H1 (cell line): ENCODE measurements at regions not wholly inside any gene's neighbourhood (a gene's known extent, or its start where the extent isn't known, plus 50 kb on each side); places are given as distances from the start of the nearest gene placed in this dataset.

Source experiments
- CTCF ChIA-PET: fragments of 300-600 bp; sonication (Branson Sonifier 250); formaldehyde crosslinking; loops from one replicate; lab custom pipeline; 2021; ENCODE audit not compliant: partially characterized antibody; lab: Charles Lee
- POLR2A ChIA-PET: fragments of 300-600 bp; sonication (Branson Sonifier 250); formaldehyde crosslinking; loops from one replicate; lab custom pipeline; 2021; ENCODE audit warnings: inconsistent platforms; ENCODE audit not compliant: partially characterized antibody; lab: Charles Lee
- DNase-seq, 2 experiments: peaks; one replicate each; pipeline versions ENCODE4 v3.0.0 to v3.0.0-alpha.2; 2010 to 2022; ENCODE audit warnings: low spot score in 2 of 2, low read depth in 1 of 2, mixed read lengths in 1 of 2
- FAIRE-seq: peaks from 2 replicates; lab custom pipeline; 2011; peaks lifted over from hg19 to GRCh38; lab: Jason Lieb, UNC
- H2AFZ ChIP-seq: 2 replicates; pipeline ENCODE4 v1.8.1; 2012; ENCODE audit warnings: low read length, inconsistent platforms
- H2AK5ac ChIP-seq: 2 replicates; pipeline ENCODE4 v1.6.1; 2013; ENCODE audit warnings: low read depth, low read length
- H2BK120ac ChIP-seq: replicated peaks from 2 replicates; pipeline ENCODE3; 2013; ENCODE audit warnings: low read depth, low read length, inconsistent platforms
- H2BK12ac ChIP-seq: 2 replicates; pipeline ENCODE4 v1.6.1; 2013; ENCODE audit warnings: low read depth, low read length
- H2BK15ac ChIP-seq: 2 replicates; pipeline ENCODE4 v1.6.1; 2013; ENCODE audit warnings: low read length
- H2BK20ac ChIP-seq: 2 replicates; pipeline ENCODE4 v1.6.1; 2013; ENCODE audit warnings: low read length
- H2BK5ac ChIP-seq: 2 replicates; pipeline ENCODE4 v1.6.1; 2013; ENCODE audit warnings: low read depth, low read length
- H3K14ac ChIP-seq: 2 replicates; pipeline ENCODE4 v1.6.1; 2013; ENCODE audit warnings: inconsistent platforms; ENCODE audit not compliant: insufficient read length
- H3K18ac ChIP-seq: 2 replicates; pipeline ENCODE4 v1.6.1; 2013; ENCODE audit warnings: low read length; ENCODE audit errors: extremely low read depth
- H3K23ac ChIP-seq: 2 replicates; pipeline ENCODE4 v1.6.1; 2013; ENCODE audit warnings: inconsistent platforms; ENCODE audit not compliant: insufficient read length
- H3K23me2 ChIP-seq: 2 replicates; pipeline ENCODE4 v1.6.1; 2013; ENCODE audit warnings: low read depth, low read length
- H3K27ac ChIP-seq: 2 replicates; pipeline ENCODE4 v1.6.1; 2011; ENCODE audit warnings: low read depth, low read length, inconsistent platforms
- H3K27me3 ChIP-seq, 4 experiments: replicated peaks in 1 of 4; 1 replicate in 1 of 4; 2 replicates in 3 of 4; pipeline versions ENCODE4 v1.6.1 to v1.8.1; 2011 to 2013; ENCODE audit warnings: low read length in 3 of 4, mild to moderate bottlenecking in 3 of 4, inconsistent platforms in 2 of 4, mixed read lengths in 2 of 4, moderate library complexity in 1 of 4; ENCODE audit not compliant: control insufficient read depth in 3 of 4, insufficient read depth in 3 of 4; ENCODE audit errors: extremely low read depth in 1 of 4
- H3K36me3 ChIP-seq, 4 experiments: 2 replicates each; pipeline versions ENCODE4 v1.6.1 to v1.8.1; 2011 to 2013; ENCODE audit warnings: mild to moderate bottlenecking in 4 of 4, low read length in 3 of 4, moderate library complexity in 2 of 4, control low read depth in 1 of 4, inconsistent platforms in 1 of 4; ENCODE audit not compliant: insufficient read depth in 4 of 4, control insufficient read depth in 2 of 4
- H3K4ac ChIP-seq: replicated peaks from 2 replicates; pipeline ENCODE3; 2013; ENCODE audit warnings: low read length, low read depth, mixed read lengths, inconsistent platforms; ENCODE audit not compliant: insufficient read length
- H3K4me1 ChIP-seq, 4 experiments: replicated peaks in 1 of 4; 1 replicate in 1 of 4; 2 replicates in 3 of 4; pipeline versions ENCODE4 v1.6.1 to v1.8.1; 2011 to 2013; ENCODE audit warnings: low read length in 3 of 4, inconsistent platforms in 2 of 4, mixed read lengths in 1 of 4; ENCODE audit not compliant: insufficient read depth in 4 of 4, control insufficient read depth in 3 of 4
- H3K4me2 ChIP-seq, 2 experiments: 2 replicates each; pipeline versions ENCODE4 v1.6.1 to v1.8.1; 2011 to 2013; ENCODE audit warnings: low read depth in 2 of 2, low read length in 2 of 2, control low read depth in 1 of 2, inconsistent platforms in 1 of 2, mild to moderate bottlenecking in 1 of 2; ENCODE audit not compliant: insufficient read depth in 1 of 2
- H3K4me3 ChIP-seq, 4 experiments: fragments of 200-600, 300-600 bp in 1 of 4; sonication (generic), shearing (Covaris generic), sonication (Bioruptor Twin) in 1 of 4; 2 replicates each; pipeline versions ENCODE4 v1.5.1 to v1.8.1; 2011 to 2016; ENCODE audit warnings: low read length in 4 of 4, low read depth in 3 of 4, control low read depth in 2 of 4, inconsistent platforms in 2 of 4, mild to moderate bottlenecking in 2 of 4, mixed read lengths in 1 of 4, moderate library complexity in 1 of 4; ENCODE audit not compliant: insufficient read depth in 2 of 4; ENCODE audit errors: extremely low read depth in 1 of 4
- H3K56ac ChIP-seq: replicated peaks from 2 replicates; pipeline ENCODE3; 2013; ENCODE audit warnings: low read depth, mild to moderate bottlenecking, mixed read lengths, low read length, inconsistent platforms; ENCODE audit not compliant: insufficient read length
- H3K79me1 ChIP-seq: 2 replicates; pipeline ENCODE4 v1.6.1; 2013; ENCODE audit warnings: low read depth, low read length, control low read depth
- H3K79me2 ChIP-seq, 2 experiments: 2 replicates each; pipeline versions ENCODE4 v1.6.1 to v1.8.1; 2012 to 2013; ENCODE audit warnings: low read length in 2 of 2, mild to moderate bottlenecking in 2 of 2, inconsistent platforms in 1 of 2; ENCODE audit not compliant: insufficient read depth in 2 of 2, control insufficient read depth in 1 of 2
- H3K9ac ChIP-seq, 4 experiments: replicated peaks in 1 of 4; 1 replicate in 1 of 4; 2 replicates in 3 of 4; pipeline versions ENCODE4 v1.6.1 to v1.8.1; 2011 to 2013; ENCODE audit warnings: low read depth in 3 of 4, low read length in 3 of 4, control low read depth in 2 of 4, mild to moderate bottlenecking in 2 of 4, moderate library complexity in 2 of 4, inconsistent platforms in 1 of 4; ENCODE audit errors: extremely low read depth in 1 of 4
- H3K9me3 ChIP-seq, 2 experiments: 2 replicates each; pipeline versions ENCODE4 v1.6.1 to v1.8.1; 2012 to 2013; ENCODE audit warnings: mild to moderate bottlenecking in 2 of 2, moderate library complexity in 2 of 2, control low read depth in 1 of 2, inconsistent platforms in 1 of 2, low read depth in 1 of 2, low read length in 1 of 2, mixed read lengths in 1 of 2; ENCODE audit not compliant: insufficient read depth in 2 of 2
- H4K20me1 ChIP-seq, 2 experiments: replicated peaks in 1 of 2; 2 replicates each; pipeline versions ENCODE3 to v1.8.1; 2011 to 2013; ENCODE audit warnings: inconsistent platforms in 2 of 2, low read length in 2 of 2, mild to moderate bottlenecking in 1 of 2; ENCODE audit not compliant: insufficient read depth in 2 of 2, control insufficient read depth in 1 of 2
- H4K5ac ChIP-seq: 2 replicates; pipeline ENCODE4 v1.6.1; 2013; ENCODE audit warnings: low read length, low read depth, mixed read lengths, inconsistent platforms; ENCODE audit not compliant: insufficient read length
- H4K8ac ChIP-seq: 2 replicates; pipeline ENCODE4 v1.8.0; 2013; ENCODE audit warnings: mild to moderate bottlenecking, moderate library complexity, low read length, inconsistent platforms; ENCODE audit not compliant: insufficient read depth; ENCODE audit errors: extremely low read depth
- H4K91ac ChIP-seq: replicated peaks from 2 replicates; pipeline ENCODE3; 2013; ENCODE audit warnings: low read length, mixed read lengths, inconsistent platforms; ENCODE audit not compliant: insufficient read length
- ATF3 ChIP-seq: IDR thresholded peaks from 2 replicates; pipeline ENCODE4 v1.6.1; 2011; ENCODE audit warnings: low read depth, mild to moderate bottlenecking, low read length; ENCODE audit not compliant: insufficient read depth

GRCh38 chr6:78623554-78623953, 243.8 kb upstream of the IRAK1BP1 start:
- Histone ChIP-seq H3K4ac (no peak overlapping the region), H3K23me2 (no peaks in the 10 kb centered on the region), H4K8ac (no peak overlapping the region), H3K14ac (no peak overlapping the region), H3K56ac (no peak overlapping the region), H3K4me1 (no peaks in the 10 kb centered on the region), H4K91ac (no peak overlapping the region), H3K27me3 (no peaks in the 10 kb centered on the region), H2BK12ac (no peak overlapping the region), H3K4me2 (no peak overlapping the region), H2AK5ac (no peak overlapping the region), H3K79me2 (no peaks in the 10 kb centered on the region), H3K4me3 (no peak overlapping the region), H3K9ac (no peak overlapping the region), H2BK20ac (no peak overlapping the region), H3K79me1 (no peaks in the 10 kb centered on the region), H3K36me3 (no peaks in the 10 kb centered on the region), H2BK15ac (no peak overlapping the region), H4K5ac (no peak overlapping the region), H3K27ac (no peak overlapping the region), H4K20me1 (no peaks in the 10 kb centered on the region), H3K9me3 (no peaks in the 10 kb centered on the region), H3K23ac (no peak overlapping the region), H3K18ac (no peak overlapping the region), H2BK120ac (no peak overlapping the region), H2AFZ (no peak overlapping the region), H2BK5ac (no peak overlapping the region)
- DNase-seq (no peak), FAIRE-seq (no peak)
- TF ChIP-seq ATF3, result no peak
- POLR2A ChIA-PET, result no interaction called here
- CTCF ChIA-PET, result no interaction called here
